Erythroblast (primary cell): ENCODE measurements at regions not wholly inside any gene's neighbourhood (a gene's known extent, or its start where the extent isn't known, plus 50 kb on each side); places are given as distances from the start of the nearest gene placed in this dataset.
"Not testable (repeated sequence)": the region's sequence is repeated elsewhere in the genome, so short reads cannot be mapped to it uniquely, and the experiment has no call there.

ENCODE experiments used
- DNase-seq, 2 experiments: peaks; one replicate each; lab custom pipeline; 2025; lab: John Stamatoyannopoulos, UW
- GATA1 ChIP-seq: IDR thresholded peaks from 2 replicates; pipeline ENCODE4 v1.6.1; 2011; ENCODE audit warnings: low read depth, mild to moderate bottlenecking, control low read depth, low read length, moderate library complexity
- POLR2A ChIP-seq: IDR thresholded peaks from 2 replicates; pipeline ENCODE4 v1.6.1; 2011; ENCODE audit warnings: mild to moderate bottlenecking, low read length

- no peak for DNase-seq
- TF ChIP-seq GATA1 (no peak), POLR2A (no peak)
These were observed 548.1 kb upstream of the ADGRL2 start for GRCh38 chr1:81252471-81253151.

GRCh38 chr1:81250825-81251224 is 549.9 kb upstream of the ADGRL2 start:
- DNase-seq = not testable (repeated sequence)

- not testable (repeated sequence) for DNase-seq
These were observed 555.5 kb upstream of the ADGRL2 start for GRCh38 chr1:81245084-81245715.

GRCh38 chr1:81244612-81245011 is 556.1 kb upstream of the ADGRL2 start:
- DNase-seq = not testable (repeated sequence)

GRCh38 chr1:81242103-81242502 is 558.6 kb upstream of the ADGRL2 start:
- TF ChIP-seq POLR2A (no peak), GATA1 (no peak)
- DNase-seq = no peak

- no peak for TF ChIP-seq POLR2A
- no peak for DNase-seq
These were observed 562.6 kb upstream of the ADGRL2 start for GRCh38 chr1:81238129-81238528.

GRCh38 chr1:81237473-81238089 is 563.2 kb upstream of the ADGRL2 start:
- TF ChIP-seq POLR2A = no peak
- no peak for DNase-seq

GRCh38 chr1:81234237-81234636 is 566.5 kb upstream of the ADGRL2 start:
- TF ChIP-seq GATA1 (no peak), POLR2A (no peak)
- no peak for DNase-seq

- DNase-seq = no peak
- TF ChIP-seq GATA1 (no peak), POLR2A (no peak)
These were observed 567.1 kb upstream of the ADGRL2 start for GRCh38 chr1:81233591-81233990.

- no peak for TF ChIP-seq GATA1
- TF ChIP-seq POLR2A = no peak
- no peak for DNase-seq
These were observed 568.3 kb upstream of the ADGRL2 start for GRCh38 chr1:81232420-81232819.

- TF ChIP-seq GATA1 = no peak
- TF ChIP-seq POLR2A = no peak
- DNase-seq = no peak
These were observed 569.0 kb upstream of the ADGRL2 start for GRCh38 chr1:81231729-81232038.

- no peak for DNase-seq
- TF ChIP-seq GATA1 (no peak), POLR2A (no peak)
These were observed 569.6 kb upstream of the ADGRL2 start for GRCh38 chr1:81230983-81231728.

GRCh38 chr1:81228926-81229325 is 571.8 kb upstream of the ADGRL2 start:
- no peak for TF ChIP-seq GATA1
- TF ChIP-seq POLR2A = no peak
- peak; percentile 14 to 75 for DNase-seq

- TF ChIP-seq GATA1 (no peak), POLR2A (no peak)
- DNase-seq = no peak
These were observed 574.2 kb upstream of the ADGRL2 start for GRCh38 chr1:81226603-81226928.
